ENCODE measurements at regions not wholly inside any gene's neighbourhood (a gene's known extent, or its start where the extent isn't known, plus 50 kb on each side); places are given as distances from the start of the nearest gene placed in this dataset.
"Not testable (repeated sequence)": the region's sequence is repeated elsewhere in the genome, so short reads cannot be mapped to it uniquely, and the experiment has no call there.

GRCh38 chr17:53765609-53766008, 57.1 kb upstream of the KIF2B start:
- ATAC-seq, result no peak
- TF ChIP-seq CREB5 (CRISPR knock-in tag; IDR thresholded peaks at IDR 0.05; ENCODE audit: low read depth) (no peak), PPARA (CRISPR knock-in tag; IDR thresholded peaks at IDR 0.05; ENCODE audit: borderline replicate concordance) (no peak), ZNF70 (CRISPR knock-in tag; IDR thresholded peaks at IDR 0.05) (no peak), TOX (CRISPR knock-in tag; IDR thresholded peaks at IDR 0.05; ENCODE audit: borderline replicate concordance) (no peak), ZC3H10 (CRISPR knock-in tag; IDR thresholded peaks at IDR 0.05) (no peak), OSR1 (CRISPR knock-in tag; IDR thresholded peaks at IDR 0.05) (no peak)

GRCh38 chr17:53765129-53765528, 57.6 kb upstream of the KIF2B start:
- ATAC-seq, result no peak
- TF ChIP-seq ZC3H10 (CRISPR knock-in tag; IDR thresholded peaks at IDR 0.05), result no peak
- TF ChIP-seq ESRRG (CRISPR knock-in tag; IDR thresholded peaks at IDR 0.05), result no peak
- no peak for TF ChIP-seq PATZ1 (CRISPR knock-in tag; IDR thresholded peaks at IDR 0.05; ENCODE audit: borderline replicate concordance)
- TF ChIP-seq ARNTL (CRISPR knock-in tag; IDR thresholded peaks at IDR 0.05; ENCODE audit: borderline replicate concordance, low read depth), result no peak
- TF ChIP-seq ZNF8 (CRISPR knock-in tag; IDR thresholded peaks at IDR 0.05), result no peak
- no peak for TF ChIP-seq RARB (CRISPR knock-in tag; IDR thresholded peaks at IDR 0.05)
- TF ChIP-seq ISL1 (CRISPR knock-in tag; IDR thresholded peaks at IDR 0.05), result no peak
- TF ChIP-seq TOX (CRISPR knock-in tag; IDR thresholded peaks at IDR 0.05; ENCODE audit: borderline replicate concordance), result no peak
- TF ChIP-seq ZNF565 (CRISPR knock-in tag; conservative IDR thresholded peaks at IDR 0.05; ENCODE audit: low read depth), result no peak
- TF ChIP-seq SNAI2 (CRISPR knock-in tag; IDR thresholded peaks at IDR 0.05), result no peak
- TF ChIP-seq OSR1 (CRISPR knock-in tag; IDR thresholded peaks at IDR 0.05), result no peak
- no peak for TF ChIP-seq ZFP30 (CRISPR knock-in tag; IDR thresholded peaks at IDR 0.05)
- no peak for TF ChIP-seq POU6F1 (CRISPR knock-in tag; IDR thresholded peaks at IDR 0.05; ENCODE audit: borderline replicate concordance, low read depth)
- TF ChIP-seq PPARA (CRISPR knock-in tag; IDR thresholded peaks at IDR 0.05; ENCODE audit: borderline replicate concordance), result no peak
- no peak for TF ChIP-seq TSHZ2 (CRISPR knock-in tag; IDR thresholded peaks at IDR 0.05)
- TF ChIP-seq BACH2 (CRISPR knock-in tag; IDR thresholded peaks at IDR 0.05; ENCODE audit: borderline replicate concordance), result no peak
- no peak for TF ChIP-seq CREB5 (CRISPR knock-in tag; IDR thresholded peaks at IDR 0.05; ENCODE audit: low read depth)
- no peak for TF ChIP-seq ZFP3 (CRISPR knock-in tag; IDR thresholded peaks at IDR 0.05)
- TF ChIP-seq CSDC2 (CRISPR knock-in tag; IDR thresholded peaks at IDR 0.05), result no peak
- TF ChIP-seq GLIS3 (CRISPR knock-in tag; IDR thresholded peaks at IDR 0.05), result no peak

GRCh38 chr17:53757559-53757958, 65.2 kb upstream of the KIF2B start:
- no peak for ATAC-seq

GRCh38 chr17:53757116-53757515, 65.6 kb upstream of the KIF2B start:
- not testable (repeated sequence) for ATAC-seq

More at GRCh38 chr17:53757559-53757958, 65.2 kb upstream of the KIF2B start:
- TF ChIP-seq GLIS3 (CRISPR knock-in tag; IDR thresholded peaks at IDR 0.05), result no peak

Data from SK-N-SH treated with all-trans-retinoic acid at 6 μM for 48 hours (cell line).